ENCODE measurements at regions not wholly inside any gene's neighbourhood (a gene's known extent, or its start where the extent isn't known, plus 50 kb on each side); places are given as distances from the start of the nearest gene placed in this dataset.
"Not testable (repeated sequence)": the region's sequence is repeated elsewhere in the genome, so short reads cannot be mapped to it uniquely, and the experiment has no call there.

- TF ChIP-seq CTCF (IDR thresholded peaks at IDR 0.05; ENCODE audit: low read depth, low read length, missing control alignments) = peak; percentile 16
- DNase-seq (ENCODE audit: low read depth) = no peak
- no peak overlapping the region for H3K4me3 ChIP-seq (ENCODE audit: low read depth, low read length)
These were observed 62.7 kb upstream of the OSTN start for GRCh38 chr3:191136347-191136746.

GRCh38 chr3:191135175-191135574 lies 63.9 kb upstream of the OSTN start:
- H3K4me3 ChIP-seq (ENCODE audit: low read depth, low read length) = no peak overlapping the region
- TF ChIP-seq CTCF (IDR thresholded peaks at IDR 0.05; ENCODE audit: low read depth, low read length, missing control alignments) = no peak
- DNase-seq (ENCODE audit: low read depth) = no peak

GRCh38 chr3:191133359-191133758 lies 65.7 kb upstream of the OSTN start:
- DNase-seq (ENCODE audit: low read depth) = no peak
- TF ChIP-seq CTCF (IDR thresholded peaks at IDR 0.05; ENCODE audit: low read depth, low read length, missing control alignments) = no peak
- no peak overlapping the region for H3K4me3 ChIP-seq (ENCODE audit: low read depth, low read length)

- no peak for DNase-seq (ENCODE audit: low read depth)
- no peak overlapping the region for H3K4me3 ChIP-seq (ENCODE audit: low read depth, low read length)
- no peak for TF ChIP-seq CTCF (IDR thresholded peaks at IDR 0.05; ENCODE audit: low read depth, low read length, missing control alignments)
These were observed 67.7 kb upstream of the OSTN start for GRCh38 chr3:191131305-191131704.

- DNase-seq (ENCODE audit: low read depth); H3K4me3 ChIP-seq (ENCODE audit: low read depth, low read length): not testable (repeated sequence)
These were observed 74.2 kb upstream of the OSTN start for GRCh38 chr3:191124891-191125290.

- no peak for TF ChIP-seq CTCF (IDR thresholded peaks at IDR 0.05; ENCODE audit: low read depth, low read length, missing control alignments)
- DNase-seq (ENCODE audit: low read depth) = no peak
- H3K4me3 ChIP-seq (ENCODE audit: low read depth, low read length) = no peak overlapping the region
These were observed 75.1 kb upstream of the OSTN start for GRCh38 chr3:191123946-191124345.

- no peak for DNase-seq (ENCODE audit: low read depth)
- no peak overlapping the region for H3K4me3 ChIP-seq (ENCODE audit: low read depth, low read length)
- TF ChIP-seq CTCF (IDR thresholded peaks at IDR 0.05; ENCODE audit: low read depth, low read length, missing control alignments) = no peak
These were observed 75.8 kb upstream of the OSTN start for GRCh38 chr3:191123231-191123630.

Data from GM12864 (cell line).